Esophagus muscularis mucosa (tissue), 4 donors: ENCODE measurements at regions not wholly inside any gene's neighbourhood (a gene's known extent, or its start where the extent isn't known, plus 50 kb on each side); places are given as distances from the start of the nearest gene placed in this dataset.

Experiments
- DNase-seq: peaks from one replicate; pipeline ENCODE4 v3.0.0-alpha.2; 2017; ENCODE audit errors: extremely low spot score
- H3K27ac ChIP-seq, 4 donors: fragments of 200-600 bp; sonication (generic); replicated peaks in 1 of 4; 1 replicate in 3 of 4; 2 replicates in 1 of 4; pipeline ENCODE4 v1.5.1; 2016 to 2019; ENCODE audit warnings: mild to moderate bottlenecking in 1 of 4
- H3K27me3 ChIP-seq, 4 donors: fragments of 200-600 bp; sonication (generic); one replicate each; pipeline versions ENCODE4 v1.5.1 to v1.6.0; 2016 to 2019
- H3K36me3 ChIP-seq, 4 donors: fragments of 200-600 bp; sonication (generic); one replicate each; pipeline ENCODE4 v1.5.1; 2016 to 2019
- H3K4me1 ChIP-seq, 4 donors: fragments of 200-600 bp; sonication (generic); one replicate each; pipeline ENCODE4 v1.5.1; 2016 to 2019
- H3K4me3 ChIP-seq, 4 donors: fragments of 200-600 bp; sonication (generic); 1 replicate in 2 of 4; 2 replicates in 2 of 4; pipeline ENCODE4 v1.5.1; 2016 to 2019; ENCODE audit warnings: mild to moderate bottlenecking in 4 of 4, moderate library complexity in 1 of 4
- H3K9me3 ChIP-seq, 4 donors: fragments of 200-600 bp; sonication (generic); 1 replicate in 3 of 4; 2 replicates in 1 of 4; pipeline ENCODE4 v1.5.1; 2016 to 2019
- EP300 ChIP-seq: sonication (generic); formaldehyde crosslinking; IDR thresholded peaks from one replicate; pipeline ENCODE4 v1.6.1; 2017; ENCODE audit warnings: antibody characterized with exemption
- POLR2A ChIP-seq: fragments of 450-650 bp; IDR thresholded peaks from one replicate; pipeline ENCODE4 v1.6.1; 2017; ENCODE audit warnings: antibody characterized with exemption, moderate library complexity, mild to moderate bottlenecking, low read depth
- POLR2AphosphoS5 ChIP-seq, 2 donors: sonication (generic); formaldehyde crosslinking; IDR thresholded peaks; one replicate each; pipeline ENCODE4 v1.6.1; 2017; ENCODE audit warnings: antibody characterized with exemption in 2 of 2
- WGBS: methylation state at CpG from one replicate; pipeline ENCODE4 v1.1.5; 2018; 5-methylcytosine and 5-hydroxymethylcytosine counted together
- intact Hi-C: fragments of 100-400 bp; cut with DNase I; formaldehyde crosslinking; loops from one replicate; pipeline ENCODE4 v1.15.1; 2023
- TF ChIP-seq, protein P1 (sequence below), 3 experiments: fragments of 200-600 bp in 2 of 3; fragments of 450-650 bp in 1 of 3; sonication (generic) in 2 of 3; IDR thresholded peaks; one replicate each; pipeline ENCODE4 v1.5.1; 2017 to 2019; ENCODE audit warnings: antibody characterized with exemption in 3 of 3, mild to moderate bottlenecking in 2 of 3, moderate library complexity in 1 of 3

DNA sequence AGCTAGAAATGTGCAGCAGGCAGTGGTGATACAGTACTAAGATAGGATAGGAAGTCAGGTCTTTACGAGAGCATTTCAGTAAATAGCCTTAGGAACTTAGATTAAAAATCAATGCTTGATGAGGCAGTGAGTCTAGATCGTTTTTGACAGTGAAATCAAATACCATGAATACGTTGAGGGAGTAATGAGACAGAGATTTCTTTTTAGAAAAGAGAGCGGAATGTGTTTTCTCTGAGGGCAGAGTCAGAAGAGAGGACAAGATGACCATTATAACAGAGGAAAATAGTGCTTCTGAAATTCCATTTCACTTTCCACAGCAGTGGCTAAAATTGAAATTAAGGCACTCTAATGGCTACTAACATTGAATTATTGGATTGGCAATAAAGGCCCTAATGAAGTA, 339.6 kb downstream of the UTRN start:
- no peak for DNase-seq
- intact Hi-C loops, result no loop called here
- H3K36me3 ChIP-seq, result no peaks in the 10 kb centered on the region
- 91% methylated on average over 4 of the region's 4 CpGs for WGBS
- H3K4me3 ChIP-seq, result no peak overlapping the region
- TF ChIP-seq, protein P1, sequence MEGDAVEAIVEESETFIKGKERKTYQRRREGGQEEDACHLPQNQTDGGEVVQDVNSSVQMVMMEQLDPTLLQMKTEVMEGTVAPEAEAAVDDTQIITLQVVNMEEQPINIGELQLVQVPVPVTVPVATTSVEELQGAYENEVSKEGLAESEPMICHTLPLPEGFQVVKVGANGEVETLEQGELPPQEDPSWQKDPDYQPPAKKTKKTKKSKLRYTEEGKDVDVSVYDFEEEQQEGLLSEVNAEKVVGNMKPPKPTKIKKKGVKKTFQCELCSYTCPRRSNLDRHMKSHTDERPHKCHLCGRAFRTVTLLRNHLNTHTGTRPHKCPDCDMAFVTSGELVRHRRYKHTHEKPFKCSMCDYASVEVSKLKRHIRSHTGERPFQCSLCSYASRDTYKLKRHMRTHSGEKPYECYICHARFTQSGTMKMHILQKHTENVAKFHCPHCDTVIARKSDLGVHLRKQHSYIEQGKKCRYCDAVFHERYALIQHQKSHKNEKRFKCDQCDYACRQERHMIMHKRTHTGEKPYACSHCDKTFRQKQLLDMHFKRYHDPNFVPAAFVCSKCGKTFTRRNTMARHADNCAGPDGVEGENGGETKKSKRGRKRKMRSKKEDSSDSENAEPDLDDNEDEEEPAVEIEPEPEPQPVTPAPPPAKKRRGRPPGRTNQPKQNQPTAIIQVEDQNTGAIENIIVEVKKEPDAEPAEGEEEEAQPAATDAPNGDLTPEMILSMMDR (IDR thresholded peaks at IDR 0.05), result no peak
- TF ChIP-seq EP300, result no peak
- TF ChIP-seq POLR2AphosphoS5 (IDR thresholded peaks at IDR 0.05), result no peak
- TF ChIP-seq POLR2A, result no peak
- H3K9me3 ChIP-seq, result no peaks in the 10 kb centered on the region
- no peaks in the 10 kb centered on the region for H3K27me3 ChIP-seq
- no peak overlapping the region for H3K27ac ChIP-seq
- H3K4me1 ChIP-seq, result no peaks in the 10 kb centered on the region

DNA sequence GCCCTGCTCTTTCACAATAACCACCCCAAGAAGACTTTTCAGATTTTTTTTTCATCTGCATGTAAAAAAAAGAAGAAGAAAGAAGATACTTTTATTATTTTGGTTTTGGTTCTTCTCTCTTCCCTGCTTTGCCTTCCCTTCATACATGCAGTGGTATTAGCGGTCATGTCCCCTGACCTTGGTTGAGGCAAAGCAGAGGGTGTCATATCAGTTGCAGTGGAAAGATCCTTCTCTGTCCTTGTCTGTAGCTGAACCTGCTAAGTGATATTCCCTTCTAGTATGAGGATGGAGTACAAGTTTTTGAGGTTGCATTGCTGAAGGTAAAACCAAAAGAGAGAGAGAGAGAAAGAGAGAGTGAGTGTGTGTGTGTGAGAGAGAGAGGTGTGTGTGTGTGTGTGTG, 345.7 kb downstream of the UTRN start:
- WGBS, result 95% methylated on average over 1 of the region's 1 CpG
- no peaks in the 10 kb centered on the region for H3K9me3 ChIP-seq
- TF ChIP-seq POLR2AphosphoS5 (IDR thresholded peaks at IDR 0.05) (no peak), POLR2A (no peak), EP300 (no peak)
- TF ChIP-seq, protein P1 (IDR thresholded peaks at IDR 0.05), result no peak
- H3K27ac ChIP-seq, result no peak overlapping the region
- intact Hi-C loops, result no loop called here
- DNase-seq, result no peak
- no peaks in the 10 kb centered on the region for H3K4me1 ChIP-seq
- H3K27me3 ChIP-seq, result no peaks in the 10 kb centered on the region
- no peak overlapping the region for H3K4me3 ChIP-seq
- no peaks in the 10 kb centered on the region for H3K36me3 ChIP-seq

DNA sequence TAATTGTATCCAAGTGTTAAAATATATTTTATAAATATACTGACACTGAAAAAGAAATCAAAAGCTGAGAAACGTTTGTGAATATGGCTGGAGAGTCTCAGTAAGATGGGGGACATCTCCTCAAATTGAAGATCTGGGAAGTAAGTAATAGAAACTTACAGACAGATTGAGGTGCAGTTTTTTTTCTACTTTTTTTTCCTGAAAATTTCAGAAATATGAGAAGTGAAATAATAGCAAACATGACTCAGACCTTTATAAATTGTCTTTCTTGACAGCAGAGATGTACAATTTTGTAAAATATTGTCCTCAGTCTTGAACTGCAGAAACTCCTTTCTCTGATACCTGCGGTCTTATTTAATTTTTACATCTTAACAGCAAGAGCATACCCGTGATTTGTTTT, 347.1 kb downstream of the UTRN start:
- Histone ChIP-seq H3K27me3 (no peaks in the 10 kb centered on the region), H3K36me3 (no peaks in the 10 kb centered on the region), H3K9me3 (no peaks in the 10 kb centered on the region), H3K4me3 (no peak overlapping the region), H3K27ac (no peak overlapping the region), H3K4me1 (no peaks in the 10 kb centered on the region)
- DNase-seq, result no peak
- intact Hi-C loops, result no loop called here
- 74% methylated on average over 3 of the region's 3 CpGs for WGBS
- TF ChIP-seq POLR2A, result no peak
- TF ChIP-seq, protein P1 (IDR thresholded peaks at IDR 0.05), result no peak
- no peak for TF ChIP-seq EP300
- no peak for TF ChIP-seq POLR2AphosphoS5 (IDR thresholded peaks at IDR 0.05)

DNA sequence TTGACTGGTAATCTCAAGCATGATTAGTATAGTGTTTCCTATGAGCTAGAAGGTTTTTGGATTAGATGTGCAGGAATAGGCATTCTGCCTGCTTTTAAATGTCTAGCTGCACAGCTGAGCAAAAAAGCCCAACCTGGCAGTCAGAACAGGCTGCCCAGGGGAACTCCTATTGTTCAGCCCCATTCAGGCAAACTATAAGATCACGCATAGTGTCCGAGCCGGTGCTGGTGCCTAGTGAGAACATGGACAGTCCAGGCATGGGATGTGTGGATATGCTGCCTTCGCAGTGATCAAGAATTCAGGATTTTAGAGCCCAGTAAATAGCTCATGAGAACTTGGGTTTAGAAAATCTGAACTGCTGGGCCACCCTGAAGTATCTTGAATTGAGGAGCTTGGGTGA, 348.8 kb downstream of the UTRN start:
- Histone ChIP-seq H3K27me3 (no peaks in the 10 kb centered on the region), H3K4me3 (no peak overlapping the region), H3K36me3 (no peaks in the 10 kb centered on the region), H3K27ac (no peak overlapping the region), H3K4me1 (no peaks in the 10 kb centered on the region), H3K9me3 (no peaks in the 10 kb centered on the region)
- DNase-seq, result no peak
- TF ChIP-seq, protein P1 (IDR thresholded peaks at IDR 0.05), result no peak
- TF ChIP-seq POLR2AphosphoS5 (IDR thresholded peaks at IDR 0.05) (no peak), POLR2A (no peak), EP300 (no peak)
- intact Hi-C loops, result no loop called here
- 89% methylated on average over 4 of the region's 4 CpGs for WGBS

DNA sequence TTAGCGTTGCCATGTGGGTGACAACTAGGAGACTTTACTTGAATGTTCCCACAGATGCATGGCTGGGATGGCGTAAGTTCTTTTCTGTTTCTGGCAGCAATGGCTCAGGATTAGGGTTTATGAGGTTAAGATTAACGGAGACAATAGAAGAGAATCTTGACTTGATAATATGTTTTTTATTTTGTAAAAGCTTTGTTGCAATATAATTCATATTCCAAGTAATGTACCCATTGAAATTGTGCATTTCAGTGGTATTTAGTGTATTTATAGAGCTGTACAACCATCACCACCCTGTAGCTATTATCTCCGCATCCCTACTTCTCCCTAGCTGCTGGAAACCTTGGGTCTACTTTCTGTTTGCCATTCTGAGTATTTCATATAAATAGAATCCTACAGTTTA, 349.2 kb downstream of the UTRN start:
- H3K27ac ChIP-seq, result no peak overlapping the region
- DNase-seq, result no peak
- TF ChIP-seq, protein P1 (IDR thresholded peaks at IDR 0.05), result no peak
- TF ChIP-seq EP300, result no peak
- TF ChIP-seq POLR2A, result no peak
- no peak for TF ChIP-seq POLR2AphosphoS5 (IDR thresholded peaks at IDR 0.05)
- intact Hi-C loops, result no loop called here
- H3K9me3 ChIP-seq, result no peaks in the 10 kb centered on the region
- no peaks in the 10 kb centered on the region for H3K4me1 ChIP-seq
- 94% methylated on average over 4 of the region's 4 CpGs for WGBS
- H3K36me3 ChIP-seq, result no peaks in the 10 kb centered on the region
- no peak overlapping the region for H3K4me3 ChIP-seq
- H3K27me3 ChIP-seq, result no peaks in the 10 kb centered on the region
